ENCODE measurements at regions not wholly inside any gene's neighbourhood (a gene's known extent, or its start where the extent isn't known, plus 50 kb on each side); places are given as distances from the start of the nearest gene placed in this dataset.
"Not testable (repeated sequence)": the region's sequence is repeated elsewhere in the genome, so short reads cannot be mapped to it uniquely, and the experiment has no call there.

GRCh38 chrX:87961471-87961870 lies 443.9 kb downstream of the KLHL4 start:
- DNase-seq = no peak

- DNase-seq = no peak
Measured at GRCh38 chrX:87968118-87968517, 450.5 kb downstream of the KLHL4 start.

- not testable (repeated sequence) for DNase-seq
Measured at GRCh38 chrX:87972121-87972520, 454.5 kb downstream of the KLHL4 start.

- DNase-seq = no peak
Measured at GRCh38 chrX:87975365-87975764, 457.8 kb downstream of the KLHL4 start.

GRCh38 chrX:88007873-88008272 lies 490.3 kb downstream of the KLHL4 start:
- DNase-seq = not testable (repeated sequence)

GRCh38 chrX:88024022-88024421 lies 506.4 kb downstream of the KLHL4 start:
- no peak for DNase-seq

GRCh38 chrX:88072339-88073030 lies 554.9 kb downstream of the KLHL4 start:
- no peak for DNase-seq

GRCh38 chrX:88101968-88102367 lies 584.4 kb downstream of the KLHL4 start:
- no peak for DNase-seq

GRCh38 chrX:88135735-88136134 lies 611.3 kb upstream of the CPXCR1 start:
- no peak for DNase-seq

- no peak for DNase-seq
Measured at GRCh38 chrX:88136328-88136727, 610.7 kb upstream of the CPXCR1 start.

GRCh38 chrX:88146577-88146976 lies 600.4 kb upstream of the CPXCR1 start:
- no peak for DNase-seq

GRCh38 chrX:88170553-88170952 lies 576.5 kb upstream of the CPXCR1 start:
- DNase-seq = no peak

GRCh38 chrX:88173932-88174440 lies 573.0 kb upstream of the CPXCR1 start:
- DNase-seq = not testable (repeated sequence)

- DNase-seq = no peak
Measured at GRCh38 chrX:88202149-88202548, 544.9 kb upstream of the CPXCR1 start.

GRCh38 chrX:88244066-88244465 lies 503.0 kb upstream of the CPXCR1 start:
- DNase-seq = no peak

- no peak for DNase-seq
Measured at GRCh38 chrX:88284844-88285243, 462.2 kb upstream of the CPXCR1 start.

GRCh38 chrX:88313972-88314371 lies 433.1 kb upstream of the CPXCR1 start:
- not testable (repeated sequence) for DNase-seq

GRCh38 chrX:88325634-88326033 lies 421.4 kb upstream of the CPXCR1 start:
- no peak for DNase-seq

GRCh38 chrX:88355252-88355651 lies 391.8 kb upstream of the CPXCR1 start:
- DNase-seq = no peak

- DNase-seq = no peak
Measured at GRCh38 chrX:88366314-88366713, 380.7 kb upstream of the CPXCR1 start.

- no peak for DNase-seq
Measured at GRCh38 chrX:88378406-88378805, 368.6 kb upstream of the CPXCR1 start.

GRCh38 chrX:88397551-88397950 lies 349.5 kb upstream of the CPXCR1 start:
- DNase-seq = no peak

GRCh38 chrX:88416002-88416401 lies 331.0 kb upstream of the CPXCR1 start:
- no peak for DNase-seq

GRCh38 chrX:88416965-88417364 lies 330.1 kb upstream of the CPXCR1 start:
- no peak for DNase-seq

- no peak for DNase-seq
Measured at GRCh38 chrX:88424071-88424470, 323.0 kb upstream of the CPXCR1 start.

Data from stimulated activated CD4-positive, alpha-beta T cell treated with anti-CD3 and anti-CD28 coated beads, Interleukin-4, amount 100 ng/mL, for 4 hours (primary cell).